ENCODE measurements at regions not wholly inside any gene's neighbourhood (a gene's known extent, or its start where the extent isn't known, plus 50 kb on each side); places are given as distances from the start of the nearest gene placed in this dataset.

- no peaks in the 10 kb centered on the region for H3K27me3 ChIP-seq (ENCODE audit: insufficient read depth, low read length)
- no peak overlapping the region for H2BK20ac ChIP-seq (ENCODE audit: low read depth, low read length, poor library complexity, severe bottlenecking)
- H3K36me3 Mint-ChIP-seq (ENCODE audit: insufficient read depth in 1 of 3, low read depth in 3 of 3) = no peaks in the 10 kb centered on the region
- no peaks in the 10 kb centered on the region for H3K9me3 ChIP-seq (ENCODE audit: control insufficient read depth, low read depth, low read length)
- H3T11ph ChIP-seq (ENCODE audit: low read length) = no peak overlapping the region
- H3K4me1 Mint-ChIP-seq = peaks cover 2 to 4% of the 10 kb centered on the region in 2 experiments; a peak in 1 of 4 replicates
- no peak for TF ChIP-seq CTCF (conservative IDR thresholded peaks at IDR 0.05)
- H2BK120ac ChIP-seq (ENCODE audit: low read depth, low read length, poor library complexity, severe bottlenecking) = no peak overlapping the region
- no peaks in the 10 kb centered on the region for H4K20me1 ChIP-seq (ENCODE audit: control insufficient read depth, insufficient read depth, insufficient read length)
- no peak overlapping the region for H3K9ac ChIP-seq (ENCODE audit: extremely low read depth, insufficient read length, low read length)
- H3K4me3 Mint-ChIP-seq = no peak overlapping the region
- no peak overlapping the region for H2BK5ac ChIP-seq (ENCODE audit: insufficient read length, low read length)
- no peak overlapping the region for H4K8ac ChIP-seq (replicated peaks; ENCODE audit: insufficient read length, low read depth, low read length)
- H4K91ac ChIP-seq (ENCODE audit: insufficient read length, low read depth, low read length) = no peak overlapping the region
- no peak overlapping the region for H2AFZ ChIP-seq (ENCODE audit: low read length)
- H3K9me3 Mint-ChIP-seq = no peaks in the 10 kb centered on the region
- no peak overlapping the region for H3K4ac ChIP-seq (ENCODE audit: low read depth, low read length)
- no peak overlapping the region for H2BK15ac ChIP-seq (ENCODE audit: low read depth, low read length)
- no peak overlapping the region for H2BK12ac ChIP-seq (ENCODE audit: insufficient read length, low read depth, low read length)
- H3K14ac ChIP-seq (ENCODE audit: insufficient read depth, low read length) = no peak overlapping the region
- no peak overlapping the region for H3K56ac ChIP-seq (ENCODE audit: insufficient read length, low read depth, low read length)
- H3K27me3 Mint-ChIP-seq (ENCODE audit: low read depth) = no peaks in the 10 kb centered on the region; the same call in 1 of the 2 replicates
- H2AK5ac ChIP-seq (ENCODE audit: insufficient read length, low read length) = no peak overlapping the region
- no CpG with 5 or more reads among the region's 1 CpG for WGBS (ENCODE audit: extremely low coverage, insufficient read length, low lambda C conversion rate)
- H3K18ac ChIP-seq (ENCODE audit: insufficient read length, low read depth, low read length) = no peak overlapping the region
- H3K23me2 ChIP-seq (ENCODE audit: insufficient read length, low read depth, low read length, poor library complexity, severe bottlenecking) = no peaks in the 10 kb centered on the region
- no peaks in the 10 kb centered on the region for H3K79me1 ChIP-seq (ENCODE audit: insufficient read depth, low read depth, low read length, poor library complexity, severe bottlenecking)
- H3K27ac Mint-ChIP-seq = no peak overlapping the region
- no peak overlapping the region for H3K27ac ChIP-seq (ENCODE audit: insufficient read length, low read depth, low read length)
- no peak overlapping the region for H3K23ac ChIP-seq (ENCODE audit: insufficient read length, low read depth, low read length)
- H3K4me1 ChIP-seq (ENCODE audit: insufficient read depth, low read length) = 0 out of 2 replicates have a peak, but pooled peaks cover 5% of the 10 kb centered on the region
- H3K79me2 ChIP-seq (ENCODE audit: insufficient read depth, low read length) = no peaks in the 10 kb centered on the region
- no peak overlapping the region for H4K5ac ChIP-seq (ENCODE audit: insufficient read length, low read depth, low read length)
- no peak overlapping the region for H3K4me2 ChIP-seq (ENCODE audit: insufficient read depth, insufficient read length, low read length)
- DNase-seq = no peak
These were observed 121.1 kb downstream of the CDC5L start for GRCh38 chr6:44508646-44509045.

All from H9 (cell line).